CD4-positive, alpha-beta T cell (primary cell): ENCODE measurements at regions not wholly inside any gene's neighbourhood (a gene's known extent, or its start where the extent isn't known, plus 50 kb on each side); places are given as distances from the start of the nearest gene placed in this dataset.

Experiments
- ATAC-seq: fragments of 200-7000 bp; cut with Tn5 transposase; one replicate; pipeline ENCODE4 v1.10.0; 2022; ENCODE audit warnings: mild to moderate bottlenecking; ENCODE audit not compliant: poor library complexity
- CTCF ChIA-PET: fragments of 350-600 bp; sonication (Branson Sonifier 250); formaldehyde crosslinking; loops from one replicate; lab custom pipeline; 2021; ENCODE audit warnings: antibody characterized with exemption, inconsistent platforms; lab: Charles Lee
- POLR2A ChIA-PET: fragments of 350-600 bp; sonication (Branson Sonifier 250); formaldehyde crosslinking; loops from one replicate; lab custom pipeline; 2021; ENCODE audit warnings: antibody characterized with exemption, inconsistent platforms; lab: Charles Lee
- DNase-seq, 14 experiments: peaks; one replicate each; pipeline ENCODE4 v3.0.0-alpha.2; 2013 to 2020; ENCODE audit warnings: mixed read lengths in 2 of 14
- H3K27ac ChIP-seq, 2 donors: one replicate each; pipeline versions ENCODE4 v1.5.1 to v1.7.0; 2013; ENCODE audit warnings: low read length in 2 of 2, low read depth in 1 of 2, mild to moderate bottlenecking in 1 of 2
- H3K27me3 ChIP-seq, 2 experiments: 1 replicate in 1 of 2; 2 replicates in 1 of 2; pipeline versions ENCODE4 v1.6.1 to v1.7.0; 2013; ENCODE audit warnings: low read length in 2 of 2, control low read depth in 1 of 2, mild to moderate bottlenecking in 1 of 2, moderate library complexity in 1 of 2; ENCODE audit not compliant: insufficient read depth in 2 of 2, control insufficient read depth in 1 of 2
- H3K36me3 ChIP-seq: one replicate; pipeline ENCODE4 v1.6.1; 2013; ENCODE audit warnings: low read length, control low read depth; ENCODE audit not compliant: insufficient read depth
- H3K4me1 ChIP-seq: one replicate; pipeline ENCODE4 v1.6.1; 2013; ENCODE audit warnings: low read length, control low read depth; ENCODE audit not compliant: insufficient read depth
- H3K4me3 ChIP-seq: one replicate; pipeline ENCODE4 v1.5.1; 2013; ENCODE audit warnings: mild to moderate bottlenecking, low read length, moderate library complexity
- H3K9me3 ChIP-seq, 2 experiments: 1 replicate in 1 of 2; 2 replicates in 1 of 2; pipeline versions ENCODE4 v1.6.1 to v1.7.0; 2013; ENCODE audit warnings: low read length in 2 of 2, mild to moderate bottlenecking in 2 of 2, control low read depth in 1 of 2, moderate library complexity in 1 of 2; ENCODE audit not compliant: control insufficient read depth in 1 of 2, insufficient read depth in 1 of 2
- H3K27ac Mint-ChIP-seq: one replicate; pipeline ENCODE4 v1.8.0; 2020; ENCODE audit warnings: mixed read lengths
- H3K27me3 Mint-ChIP-seq: one replicate; pipeline ENCODE4 v1.8.0; 2021; ENCODE audit warnings: mixed read lengths
- H3K36me3 Mint-ChIP-seq: one replicate; pipeline ENCODE4 v1.8.0; 2021; ENCODE audit warnings: low read depth, mixed read lengths
- H3K4me1 Mint-ChIP-seq: one replicate; pipeline ENCODE4 v1.8.0; 2021; ENCODE audit warnings: low read depth, mixed read lengths
- H3K4me3 Mint-ChIP-seq: one replicate; pipeline ENCODE4 v1.8.0; 2020; ENCODE audit warnings: mild to moderate bottlenecking, mixed read lengths
- H3K9me3 Mint-ChIP-seq: one replicate; pipeline ENCODE4 v1.8.0; 2020; ENCODE audit warnings: mixed read lengths
- intact Hi-C, 2 experiments: fragments of 100-400 bp; cut with DNase I in 1 of 2; cut with micrococcal nuclease in 1 of 2; formaldehyde crosslinking; loops; one replicate each; pipeline versions ENCODE4 v1.15.1 to v1.9.0; 2023 to 2025; cut with DNase I, micrococcal nuclease
- TF ChIP-seq, protein P1 (sequence below): fragments of 200-600 bp; IDR thresholded peaks from one replicate; pipeline ENCODE4 v1.8.0; 2022; ENCODE audit warnings: antibody characterized with exemption, mild to moderate bottlenecking

GRCh38 chr17:56009795-56010651 lies 143.3 kb upstream of the ANKFN1 start:
- peaks cover 2% of the 10 kb centered on the region for H3K4me1 ChIP-seq
- CTCF ChIA-PET: no interaction called here
- H3K4me3 ChIP-seq: no peak overlapping the region
- no peaks in the 10 kb centered on the region for H3K27me3 ChIP-seq
- DNase-seq: no peak
- Mint-ChIP-seq H3K9me3 (peaks cover 2% of the 10 kb centered on the region), H3K4me3 (no peak overlapping the region), H3K36me3 (no peaks in the 10 kb centered on the region), H3K27me3 (no peaks in the 10 kb centered on the region), H3K4me1 (peaks cover 12% of the 10 kb centered on the region), H3K27ac (no peak overlapping the region)
- intact Hi-C loops: no loop called here
- ATAC-seq: peak; percentile 51
- no peaks in the 10 kb centered on the region for H3K36me3 ChIP-seq
- TF ChIP-seq, protein P1, sequence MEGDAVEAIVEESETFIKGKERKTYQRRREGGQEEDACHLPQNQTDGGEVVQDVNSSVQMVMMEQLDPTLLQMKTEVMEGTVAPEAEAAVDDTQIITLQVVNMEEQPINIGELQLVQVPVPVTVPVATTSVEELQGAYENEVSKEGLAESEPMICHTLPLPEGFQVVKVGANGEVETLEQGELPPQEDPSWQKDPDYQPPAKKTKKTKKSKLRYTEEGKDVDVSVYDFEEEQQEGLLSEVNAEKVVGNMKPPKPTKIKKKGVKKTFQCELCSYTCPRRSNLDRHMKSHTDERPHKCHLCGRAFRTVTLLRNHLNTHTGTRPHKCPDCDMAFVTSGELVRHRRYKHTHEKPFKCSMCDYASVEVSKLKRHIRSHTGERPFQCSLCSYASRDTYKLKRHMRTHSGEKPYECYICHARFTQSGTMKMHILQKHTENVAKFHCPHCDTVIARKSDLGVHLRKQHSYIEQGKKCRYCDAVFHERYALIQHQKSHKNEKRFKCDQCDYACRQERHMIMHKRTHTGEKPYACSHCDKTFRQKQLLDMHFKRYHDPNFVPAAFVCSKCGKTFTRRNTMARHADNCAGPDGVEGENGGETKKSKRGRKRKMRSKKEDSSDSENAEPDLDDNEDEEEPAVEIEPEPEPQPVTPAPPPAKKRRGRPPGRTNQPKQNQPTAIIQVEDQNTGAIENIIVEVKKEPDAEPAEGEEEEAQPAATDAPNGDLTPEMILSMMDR: no peak
- H3K9me3 ChIP-seq: peaks cover 0 to 9% of the 10 kb centered on the region in 2 experiments
- POLR2A ChIA-PET: interaction anchor here (0.6 kb wide), 1 partner anchor 9 kb away, joined by 5 read pairs; no protein-coding TSS in a partner anchor
- H3K27ac ChIP-seq: no peak overlapping the region

GRCh38 chr17:56011406-56012131 lies 141.7 kb upstream of the ANKFN1 start:
- H3K27ac ChIP-seq: no peak overlapping the region
- DNase-seq: no peak
- intact Hi-C loops: no loop called here
- ChIA-PET CTCF (no interaction called here), POLR2A (no interaction called here)
- ATAC-seq: no peak
- peaks cover 0 to 9% of the 10 kb centered on the region in 2 experiments for H3K9me3 ChIP-seq
- H3K36me3 Mint-ChIP-seq: no peaks in the 10 kb centered on the region
- H3K27ac Mint-ChIP-seq: no peak overlapping the region
- peaks cover 2% of the 10 kb centered on the region for H3K9me3 Mint-ChIP-seq
- H3K4me1 Mint-ChIP-seq: peaks cover 12% of the 10 kb centered on the region
- no peaks in the 10 kb centered on the region for H3K27me3 Mint-ChIP-seq
- H3K4me1 ChIP-seq: peaks cover 2% of the 10 kb centered on the region
- no peak overlapping the region for H3K4me3 ChIP-seq
- TF ChIP-seq, protein P1: no peak
- H3K4me3 Mint-ChIP-seq: no peak overlapping the region
- H3K27me3 ChIP-seq: no peaks in the 10 kb centered on the region
- no peaks in the 10 kb centered on the region for H3K36me3 ChIP-seq

DNA sequence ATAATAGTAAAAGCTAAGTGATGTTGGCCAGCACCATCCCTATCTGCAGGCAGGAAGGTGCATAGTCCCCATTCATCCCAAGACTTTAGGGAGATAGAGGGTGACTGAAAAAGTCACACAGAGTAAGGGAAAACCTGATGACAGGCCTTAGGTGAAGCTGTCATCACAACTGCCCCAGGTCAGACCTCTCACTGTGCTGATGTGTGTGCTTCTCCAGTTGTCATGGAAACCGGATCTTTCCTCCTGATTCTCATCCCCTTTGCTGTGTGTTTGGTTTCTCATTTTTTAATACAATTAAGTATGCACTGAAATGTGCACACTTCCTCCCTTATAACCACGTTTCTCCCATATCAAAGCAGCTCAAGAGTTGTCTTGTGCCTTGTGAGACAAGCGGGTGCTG lies 135.1 kb upstream of the ANKFN1 start:
- Mint-ChIP-seq H3K9me3 (no peaks in the 10 kb centered on the region), H3K4me1 (no peaks in the 10 kb centered on the region), H3K36me3 (no peaks in the 10 kb centered on the region), H3K4me3 (no peak overlapping the region), H3K27me3 (peaks cover 10% of the 10 kb centered on the region), H3K27ac (no peak overlapping the region)
- no peak overlapping the region for H3K27ac ChIP-seq
- TF ChIP-seq, protein P1: no peak
- ATAC-seq: no peak
- H3K27me3 ChIP-seq: peaks cover 0 to 6% of the 10 kb centered on the region in 2 experiments
- no peak overlapping the region for H3K4me3 ChIP-seq
- POLR2A ChIA-PET: no interaction called here
- no peak for DNase-seq
- peaks cover 0 to 4% of the 10 kb centered on the region in 2 experiments for H3K9me3 ChIP-seq
- no peaks in the 10 kb centered on the region for H3K4me1 ChIP-seq
- CTCF ChIA-PET: no interaction called here
- intact Hi-C loops: no loop called here
- no peaks in the 10 kb centered on the region for H3K36me3 ChIP-seq
